Ovary (tissue), 3 donors: ENCODE measurements at regions not wholly inside any gene's neighbourhood (a gene's known extent, or its start where the extent isn't known, plus 50 kb on each side); places are given as distances from the start of the nearest gene placed in this dataset.

ENCODE experiments used
- CTCF ChIP-seq, 3 donors: fragments of 450-650 bp in 2 of 3; fragments of 200-600 bp in 1 of 3; IDR thresholded peaks; one replicate each; pipeline versions ENCODE4 v1.5.1 to v1.8.0; 2016 to 2022; ENCODE audit warnings: antibody characterized with exemption in 3 of 3, mild to moderate bottlenecking in 1 of 3
- POLR2A ChIP-seq: fragments of 450-650 bp; IDR thresholded peaks from one replicate; pipeline ENCODE4 v1.6.1; 2017; ENCODE audit warnings: antibody characterized with exemption, mild to moderate bottlenecking, moderate library complexity
- donor health status: DM: no; HTN: no; CAD: no.

- TF ChIP-seq CTCF (IDR thresholded peaks at IDR 0.05) (no peak), POLR2A (no peak)
Measured at GRCh38 chr12:42834062-42834461, 244.5 kb upstream of the PRICKLE1 start.
